Activated naive CD4-positive, alpha-beta T cell treated with anti-CD3 and anti-CD28 coated beads for 36 hours (primary cell): ENCODE measurements at regions not wholly inside any gene's neighbourhood (a gene's known extent, or its start where the extent isn't known, plus 50 kb on each side); places are given as distances from the start of the nearest gene placed in this dataset.
"Not testable (repeated sequence)": the region's sequence is repeated elsewhere in the genome, so short reads cannot be mapped to it uniquely, and the experiment has no call there.

Source experiments
- CTCF ChIA-PET: fragments of 350-600 bp; sonication (Branson Sonifier 250); formaldehyde crosslinking; loops from one replicate; lab custom pipeline; 2021; ENCODE audit warnings: antibody characterized with exemption; lab: Charles Lee
- DNase-seq: peaks from one replicate; pipeline ENCODE4 v3.0.0-alpha.2; 2020
- H3K27ac Mint-ChIP-seq: one replicate; pipeline ENCODE4 v1.8.0; 2021; ENCODE audit warnings: mild to moderate bottlenecking, mixed read lengths
- H3K27me3 Mint-ChIP-seq: one replicate; pipeline ENCODE4 v1.8.0; 2021; ENCODE audit warnings: low read depth, mixed read lengths
- H3K36me3 Mint-ChIP-seq: one replicate; pipeline ENCODE4 v1.8.0; 2021; ENCODE audit warnings: low read depth, mixed read lengths
- H3K4me1 Mint-ChIP-seq: one replicate; pipeline ENCODE4 v1.8.0; 2021; ENCODE audit warnings: low read depth, mixed read lengths
- H3K4me3 Mint-ChIP-seq: one replicate; pipeline ENCODE4 v1.8.0; 2021; ENCODE audit warnings: mild to moderate bottlenecking, moderate library complexity, mixed read lengths
- H3K9me3 Mint-ChIP-seq: one replicate; pipeline ENCODE4 v1.8.0; 2021; ENCODE audit warnings: mixed read lengths
- intact Hi-C: fragments of 100-400 bp; cut with micrococcal nuclease; formaldehyde crosslinking; loops from one replicate; pipeline ENCODE4 v1.15.1; 2023

DNA sequence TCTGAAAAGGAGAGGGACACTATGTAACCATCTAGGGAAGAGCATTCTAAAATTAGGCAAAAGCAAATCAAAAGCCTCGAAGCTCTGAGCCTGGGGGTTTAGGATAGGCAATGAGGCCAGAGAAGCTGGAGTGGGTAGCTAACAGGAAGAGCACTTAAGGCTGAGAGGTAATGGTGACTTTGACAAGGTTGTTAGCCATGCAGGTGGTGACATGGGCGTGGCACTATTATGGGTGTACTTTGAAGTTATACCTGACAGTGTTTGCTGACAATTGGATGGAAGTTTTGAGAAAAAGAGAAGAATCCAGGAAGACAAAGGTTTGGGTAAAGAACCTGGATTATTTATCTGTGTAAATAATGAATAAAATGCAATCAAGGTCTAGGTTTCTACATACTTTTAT is 383.0 kb upstream of the SEMA3C start:
- CTCF ChIA-PET = no interaction called here
- no peak for DNase-seq
- Mint-ChIP-seq H3K36me3 (no peaks in the 10 kb centered on the region), H3K4me1 (no peaks in the 10 kb centered on the region), H3K27me3 (no peaks in the 10 kb centered on the region), H3K27ac (no peak overlapping the region), H3K9me3 (peaks cover 4% of the 10 kb centered on the region), H3K4me3 (no peak overlapping the region)
- intact Hi-C loops = no loop called here

DNA sequence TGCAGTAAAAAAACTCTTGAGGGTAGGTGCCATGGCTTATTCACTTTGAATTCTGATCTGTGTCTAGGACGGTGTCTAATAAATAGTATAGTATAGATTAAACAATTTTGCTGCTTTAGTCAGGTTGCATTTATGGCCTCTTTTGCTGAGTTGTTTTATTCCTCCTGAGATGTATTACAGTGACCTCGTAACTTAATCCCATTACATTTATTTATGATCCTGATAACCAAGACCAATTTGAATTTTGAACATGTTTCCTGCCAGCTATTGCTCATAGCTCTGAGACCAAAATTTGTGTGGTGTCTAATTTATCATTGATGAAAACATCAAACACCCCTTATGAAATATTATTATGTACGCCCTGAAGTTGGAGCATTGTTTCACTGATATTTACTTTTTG is 381.9 kb upstream of the SEMA3C start:
- intact Hi-C loops = no loop called here
- CTCF ChIA-PET = no interaction called here
- Mint-ChIP-seq H3K27ac (no peak overlapping the region), H3K36me3 (no peaks in the 10 kb centered on the region), H3K9me3 (peaks cover 5% of the 10 kb centered on the region), H3K27me3 (no peaks in the 10 kb centered on the region), H3K4me3 (no peak overlapping the region), H3K4me1 (no peaks in the 10 kb centered on the region)
- DNase-seq = no peak

DNA sequence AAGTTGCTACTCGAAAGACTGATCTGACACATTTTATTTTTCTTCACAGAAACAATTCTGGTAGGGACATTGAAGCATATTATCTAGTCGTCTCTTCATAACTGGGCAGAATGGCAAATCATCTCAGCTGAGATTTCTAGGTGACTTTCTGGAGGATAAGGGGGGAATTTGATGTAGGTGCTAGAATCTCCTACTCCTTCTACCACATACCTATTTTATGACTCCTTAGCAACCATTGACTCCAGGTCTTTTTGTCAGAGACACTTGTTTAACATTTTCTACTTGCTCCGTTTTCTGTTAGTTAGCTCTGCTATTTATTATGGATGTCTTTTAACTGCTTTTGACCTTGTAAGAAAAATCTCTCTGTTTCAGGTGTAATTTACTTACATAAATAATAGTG is 380.9 kb upstream of the SEMA3C start:
- CTCF ChIA-PET = no interaction called here
- no peak overlapping the region for H3K27ac Mint-ChIP-seq

GRCh38 chr7:81298951-81299666 is 380.3 kb upstream of the SEMA3C start:
- Mint-ChIP-seq H3K4me1 (no peaks in the 10 kb centered on the region), H3K36me3 (no peaks in the 10 kb centered on the region), H3K27me3 (no peaks in the 10 kb centered on the region), H3K9me3 (peaks cover 5% of the 10 kb centered on the region), H3K4me3 (no peak overlapping the region), H3K27ac (no peak overlapping the region)
- intact Hi-C loops = no loop called here
- CTCF ChIA-PET = no interaction called here
- DNase-seq = no peak

More for the DNA sequence above, 380.9 kb upstream of the SEMA3C start:
- intact Hi-C loops = no loop called here
- H3K27me3 Mint-ChIP-seq = no peaks in the 10 kb centered on the region
- peaks cover 5% of the 10 kb centered on the region for H3K9me3 Mint-ChIP-seq
- H3K36me3 Mint-ChIP-seq = no peaks in the 10 kb centered on the region
- DNase-seq = no peak
- no peak overlapping the region for H3K4me3 Mint-ChIP-seq
- no peaks in the 10 kb centered on the region for H3K4me1 Mint-ChIP-seq

GRCh38 chr7:81297317-81297716 is 378.5 kb upstream of the SEMA3C start:
- Mint-ChIP-seq H3K36me3 (no peaks in the 10 kb centered on the region), H3K4me1 (no peaks in the 10 kb centered on the region), H3K9me3 (peaks cover 6% of the 10 kb centered on the region), H3K4me3 (no peak overlapping the region), H3K27me3 (no peaks in the 10 kb centered on the region), H3K27ac (no peak overlapping the region)
- CTCF ChIA-PET = no interaction called here
- DNase-seq = no peak
- intact Hi-C loops = no loop called here

- no peak for DNase-seq
- H3K4me3 Mint-ChIP-seq = no peak overlapping the region
- H3K4me1 Mint-ChIP-seq = no peaks in the 10 kb centered on the region
- no peaks in the 10 kb centered on the region for H3K27me3 Mint-ChIP-seq
- peaks cover 8% of the 10 kb centered on the region for H3K9me3 Mint-ChIP-seq
- CTCF ChIA-PET = no interaction called here
- intact Hi-C loops = no loop called here
- H3K27ac Mint-ChIP-seq = no peak overlapping the region
- no peaks in the 10 kb centered on the region for H3K36me3 Mint-ChIP-seq
Measured at GRCh38 chr7:81296726-81297125, 377.9 kb upstream of the SEMA3C start.

- no peaks in the 10 kb centered on the region for H3K4me1 Mint-ChIP-seq
- H3K36me3 Mint-ChIP-seq = no peaks in the 10 kb centered on the region
- intact Hi-C loops = no loop called here
- H3K27me3 Mint-ChIP-seq = no peaks in the 10 kb centered on the region
- CTCF ChIA-PET = no interaction called here
- H3K27ac Mint-ChIP-seq = no peak overlapping the region
- no peak overlapping the region for H3K4me3 Mint-ChIP-seq
- peaks cover 8% of the 10 kb centered on the region for H3K9me3 Mint-ChIP-seq
- DNase-seq = no peak
Measured at GRCh38 chr7:81294897-81295515, 376.2 kb upstream of the SEMA3C start.

GRCh38 chr7:81293806-81294205 is 375.0 kb upstream of the SEMA3C start:
- H3K27me3 Mint-ChIP-seq = no peaks in the 10 kb centered on the region
- H3K9me3 Mint-ChIP-seq = peaks cover 8% of the 10 kb centered on the region
- no peak overlapping the region for H3K4me3 Mint-ChIP-seq
- intact Hi-C loops = no loop called here
- no peaks in the 10 kb centered on the region for H3K36me3 Mint-ChIP-seq
- CTCF ChIA-PET = no interaction called here
- DNase-seq = no peak
- H3K4me1 Mint-ChIP-seq = no peaks in the 10 kb centered on the region
- no peak overlapping the region for H3K27ac Mint-ChIP-seq

- intact Hi-C loops, H3K36me3 Mint-ChIP-seq, H3K27ac Mint-ChIP-seq, DNase-seq, CTCF ChIA-PET, H3K4me1 Mint-ChIP-seq, H3K4me3 Mint-ChIP-seq, H3K9me3 Mint-ChIP-seq, H3K27me3 Mint-ChIP-seq: not testable (repeated sequence)
Measured at GRCh38 chr7:81286754-81287153, 367.9 kb upstream of the SEMA3C start.

- H3K27me3 Mint-ChIP-seq = no peaks in the 10 kb centered on the region
- no peak overlapping the region for H3K27ac Mint-ChIP-seq
- H3K9me3 Mint-ChIP-seq = peaks cover 5% of the 10 kb centered on the region
- intact Hi-C loops = no loop called here
- no peaks in the 10 kb centered on the region for H3K4me1 Mint-ChIP-seq
- DNase-seq = no peak
- CTCF ChIA-PET = no interaction called here
- no peak overlapping the region for H3K4me3 Mint-ChIP-seq
- H3K36me3 Mint-ChIP-seq = no peaks in the 10 kb centered on the region
Measured at GRCh38 chr7:81285142-81285871, 366.5 kb upstream of the SEMA3C start.

GRCh38 chr7:81284576-81284975 is 365.7 kb upstream of the SEMA3C start:
- no peak overlapping the region for H3K27ac Mint-ChIP-seq
- CTCF ChIA-PET = no interaction called here

DNA sequence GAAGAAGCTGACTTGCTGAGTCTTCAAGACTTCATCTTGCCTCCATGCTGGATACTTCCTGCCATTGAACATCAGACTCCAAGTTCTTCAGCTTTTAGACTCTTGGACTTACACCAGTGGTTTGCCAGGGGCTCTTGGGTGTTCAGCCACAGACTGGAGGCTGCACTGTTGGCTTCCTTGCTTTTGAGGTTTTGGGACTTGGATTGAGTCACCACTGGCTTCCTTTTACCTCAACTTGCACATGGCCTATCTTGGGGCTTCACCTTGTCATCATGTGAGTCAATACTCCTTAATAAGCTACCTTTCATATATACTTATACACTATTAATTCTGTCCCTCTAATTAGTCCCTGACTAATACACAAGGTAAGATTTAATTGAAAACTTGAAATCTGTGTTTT is 361.7 kb upstream of the SEMA3C start:
- no peak overlapping the region for H3K27ac Mint-ChIP-seq
- no peak overlapping the region for H3K4me3 Mint-ChIP-seq
- no peaks in the 10 kb centered on the region for H3K4me1 Mint-ChIP-seq
- H3K9me3 Mint-ChIP-seq = peaks cover 7% of the 10 kb centered on the region
- intact Hi-C loops = no loop called here
- H3K36me3 Mint-ChIP-seq = no peaks in the 10 kb centered on the region
- H3K27me3 Mint-ChIP-seq = no peaks in the 10 kb centered on the region
- CTCF ChIA-PET = no interaction called here
- DNase-seq = no peak

More at GRCh38 chr7:81284576-81284975, 365.7 kb upstream of the SEMA3C start:
- Mint-ChIP-seq H3K27me3 (no peaks in the 10 kb centered on the region), H3K4me3 (no peak overlapping the region), H3K9me3 (peaks cover 6% of the 10 kb centered on the region), H3K4me1 (no peaks in the 10 kb centered on the region), H3K36me3 (no peaks in the 10 kb centered on the region)
- no peak for DNase-seq
- intact Hi-C loops = no loop called here

DNA sequence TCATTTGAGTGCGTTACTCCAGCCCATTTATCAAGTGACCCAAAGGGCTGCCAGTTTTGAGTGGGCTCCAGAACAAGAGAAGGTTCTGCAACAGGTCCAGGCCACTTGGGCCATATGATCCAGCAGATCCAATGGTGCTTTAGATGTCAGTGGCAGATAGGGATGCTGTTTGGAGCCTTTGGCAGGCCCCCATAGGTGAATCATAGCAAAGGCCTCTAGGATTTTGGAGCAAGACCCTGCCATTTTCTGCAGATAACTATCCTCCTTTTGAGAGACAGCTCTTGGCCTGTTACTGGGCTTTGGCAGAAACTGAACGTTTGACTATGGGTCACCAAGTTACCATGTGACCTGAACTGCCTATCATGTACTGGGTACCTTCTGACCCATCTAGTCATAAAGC is 358.8 kb upstream of the SEMA3C start:
- no peak overlapping the region for H3K4me3 Mint-ChIP-seq
- no peaks in the 10 kb centered on the region for H3K27me3 Mint-ChIP-seq
- H3K27ac Mint-ChIP-seq = no peak overlapping the region
- no peaks in the 10 kb centered on the region for H3K36me3 Mint-ChIP-seq
- no peak for DNase-seq
- CTCF ChIA-PET = no interaction called here
- H3K9me3 Mint-ChIP-seq = peaks cover 6% of the 10 kb centered on the region
- intact Hi-C loops = no loop called here
- H3K4me1 Mint-ChIP-seq = no peaks in the 10 kb centered on the region
